ENCODE measurements at regions not wholly inside any gene's neighbourhood (a gene's known extent, or its start where the extent isn't known, plus 50 kb on each side); places are given as distances from the start of the nearest gene placed in this dataset.

DNA sequence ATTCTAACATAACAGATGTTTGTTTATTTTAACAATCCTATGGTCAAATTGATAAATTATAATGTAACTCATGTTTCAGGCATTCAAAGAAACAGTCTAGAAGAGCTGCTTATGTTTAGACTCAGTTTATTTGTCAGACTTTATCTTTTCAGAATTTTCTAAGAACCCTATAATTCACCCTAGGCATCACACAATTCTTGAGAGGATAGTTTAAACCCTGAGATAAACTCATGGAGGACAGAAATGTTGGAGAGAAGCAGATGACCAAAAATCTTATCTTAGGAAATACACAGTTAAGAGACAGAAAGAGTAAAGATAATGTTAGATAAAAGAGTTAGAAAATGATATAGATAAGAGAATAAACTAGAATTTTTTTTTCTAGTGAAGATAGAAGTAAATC, 1185.7 kb upstream of the SLC10A2 start:
- Histone ChIP-seq H3K9ac (ENCODE audit: low read length) (no peak overlapping the region), H3K4me3 (ENCODE audit: low read depth, low read length, poor library complexity, severe bottlenecking) (no peak overlapping the region), H3K79me2 (ENCODE audit: insufficient read depth, low read length) (no peaks in the 10 kb centered on the region), H3K9me3 (ENCODE audit: low read length) (no peaks in the 10 kb centered on the region), H3K4me1 (ENCODE audit: insufficient read depth, low read length, severe bottlenecking) (no peaks in the 10 kb centered on the region), H3K9me2 (ENCODE audit: low read depth, low read length) (no peaks in the 10 kb centered on the region), H3K4me2 (ENCODE audit: low read length) (no peak overlapping the region), H3F3A (ENCODE audit: insufficient read depth, low read length) (no peaks in the 10 kb centered on the region), H3K27me3 (ENCODE audit: insufficient read depth, low read length) (no peaks in the 10 kb centered on the region), H2AFZ (ENCODE audit: low read length) (no peak overlapping the region), H4K20me1 (ENCODE audit: insufficient read depth, low read length) (0 out of 2 replicates have a peak, but pooled peaks cover 3% of the 10 kb centered on the region), H3K27ac (ENCODE audit: low read depth, low read length, poor library complexity, severe bottlenecking) (no peak overlapping the region), H3K36me3 (ENCODE audit: insufficient read depth, low read length) (no peaks in the 10 kb centered on the region)
- TF ChIP-seq EZH2 (IDR thresholded peaks at IDR 0.05; ENCODE audit: borderline replicate concordance, low read length) (no peak), CTCF (IDR thresholded peaks at IDR 0.05; ENCODE audit: low read length) (no peak)

DNA sequence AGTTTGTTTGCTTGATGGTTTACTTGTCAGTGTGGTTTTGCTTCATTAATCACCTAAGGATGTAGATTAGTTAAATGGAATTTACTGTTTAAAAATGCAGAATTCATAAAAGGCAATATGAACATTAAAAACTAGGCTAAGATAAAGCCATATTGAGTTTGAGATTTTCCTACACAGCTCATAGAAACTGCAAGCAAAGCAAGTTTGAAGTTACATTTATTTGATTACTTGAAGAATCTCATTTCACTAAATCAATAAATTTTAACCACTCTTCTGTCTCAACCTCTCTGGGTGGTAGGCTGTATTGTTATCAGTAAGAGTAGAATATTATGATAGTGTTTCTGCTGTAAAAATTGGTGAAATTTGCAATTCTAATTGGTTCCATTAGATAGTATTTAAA, 1180.7 kb upstream of the SLC10A2 start:
- H3F3A ChIP-seq (ENCODE audit: insufficient read depth, low read length), result no peaks in the 10 kb centered on the region; the same call in 1 of the 2 replicates
- H2AFZ ChIP-seq (ENCODE audit: low read length), result no peak overlapping the region
- no peak overlapping the region for H3K9ac ChIP-seq (ENCODE audit: low read length)
- H3K36me3 ChIP-seq (ENCODE audit: insufficient read depth, low read length), result no peaks in the 10 kb centered on the region
- no peak overlapping the region for H3K4me3 ChIP-seq (ENCODE audit: low read depth, low read length, poor library complexity, severe bottlenecking)
- H3K9me2 ChIP-seq (ENCODE audit: low read depth, low read length), result no peaks in the 10 kb centered on the region
- H3K27me3 ChIP-seq (ENCODE audit: insufficient read depth, low read length), result no peaks in the 10 kb centered on the region
- 0 out of 2 replicates have a peak, but pooled peaks cover 2% of the 10 kb centered on the region for H4K20me1 ChIP-seq (ENCODE audit: insufficient read depth, low read length)
- no peaks in the 10 kb centered on the region for H3K79me2 ChIP-seq (ENCODE audit: insufficient read depth, low read length)
- no peaks in the 10 kb centered on the region for H3K4me1 ChIP-seq (ENCODE audit: insufficient read depth, low read length, severe bottlenecking)
- H3K4me2 ChIP-seq (ENCODE audit: low read length), result no peak overlapping the region
- H3K27ac ChIP-seq (ENCODE audit: low read depth, low read length, poor library complexity, severe bottlenecking), result no peak overlapping the region
- TF ChIP-seq EZH2 (IDR thresholded peaks at IDR 0.05; ENCODE audit: borderline replicate concordance, low read length) (no peak), CTCF (IDR thresholded peaks at IDR 0.05; ENCODE audit: low read length) (no peak)
- H3K9me3 ChIP-seq (ENCODE audit: low read length), result no peaks in the 10 kb centered on the region

DNA sequence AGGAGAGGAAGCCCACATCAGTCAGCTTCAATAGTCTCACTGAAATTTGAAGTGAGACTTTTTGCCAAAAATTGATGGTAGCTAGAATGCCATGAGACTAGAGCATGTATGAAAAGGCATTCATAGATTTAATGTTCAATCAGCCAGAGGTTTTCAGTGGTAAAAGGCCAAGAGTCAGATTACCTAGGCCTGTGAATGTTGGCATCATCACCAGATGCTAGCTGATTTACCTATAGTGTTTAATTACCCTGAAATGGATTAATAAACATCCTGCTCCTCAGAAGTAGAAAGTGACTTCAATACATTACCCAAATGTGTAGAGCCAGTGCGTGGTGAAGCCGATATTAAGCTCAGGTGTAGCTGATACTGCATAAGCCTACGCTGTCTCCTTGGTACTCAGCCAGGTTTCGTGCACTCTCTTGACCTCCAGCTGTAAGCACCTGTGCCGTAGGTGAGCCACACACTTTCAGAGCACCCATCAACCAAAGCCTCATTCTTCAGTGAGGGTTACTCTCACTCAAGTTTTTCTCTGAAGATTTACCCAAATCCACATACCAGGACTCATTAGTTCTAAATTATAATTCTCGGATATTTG, 1140.3 kb upstream of the SLC10A2 start:
- no peak overlapping the region for H3K9ac ChIP-seq (ENCODE audit: low read length)
- no peaks in the 10 kb centered on the region for H3K36me3 ChIP-seq (ENCODE audit: insufficient read depth, low read length)
- H3K4me1 ChIP-seq (ENCODE audit: insufficient read depth, low read length, severe bottlenecking), result no peaks in the 10 kb centered on the region

More for the DNA sequence above, 1140.3 kb upstream of the SLC10A2 start:
- Histone ChIP-seq H4K20me1 (ENCODE audit: insufficient read depth, low read length) (no peaks in the 10 kb centered on the region), H3K9me3 (ENCODE audit: low read length) (no peaks in the 10 kb centered on the region), H3F3A (ENCODE audit: insufficient read depth, low read length) (no peaks in the 10 kb centered on the region), H3K79me2 (ENCODE audit: insufficient read depth, low read length) (no peaks in the 10 kb centered on the region), H3K4me2 (ENCODE audit: low read length) (no peak overlapping the region), H3K27me3 (ENCODE audit: insufficient read depth, low read length) (no peaks in the 10 kb centered on the region), H3K4me3 (ENCODE audit: low read depth, low read length, poor library complexity, severe bottlenecking) (no peak overlapping the region), H2AFZ (ENCODE audit: low read length) (no peak overlapping the region), H3K27ac (ENCODE audit: low read depth, low read length, poor library complexity, severe bottlenecking) (no peak overlapping the region), H3K9me2 (ENCODE audit: low read depth, low read length) (no peaks in the 10 kb centered on the region)
- no peak for TF ChIP-seq EZH2 (IDR thresholded peaks at IDR 0.05; ENCODE audit: borderline replicate concordance, low read length)
- TF ChIP-seq CTCF (IDR thresholded peaks at IDR 0.05; ENCODE audit: low read length), result no peak
